Panc1 (cell line): ENCODE measurements at regions not wholly inside any gene's neighbourhood (a gene's known extent, or its start where the extent isn't known, plus 50 kb on each side); places are given as distances from the start of the nearest gene placed in this dataset.

Experiments used
- CTCF ChIP-seq: fragments of 450-650 bp; IDR thresholded peaks from 2 replicates; pipeline ENCODE4 v1.5.1; 2017; ENCODE audit warnings: mild to moderate bottlenecking
- POLR2AphosphoS5 ChIP-seq: IDR thresholded peaks from 2 replicates; pipeline ENCODE4 v1.6.1; 2012; ENCODE audit warnings: mild to moderate bottlenecking, low read depth, low read length, moderate library complexity
- REST ChIP-seq, 2 experiments: IDR thresholded peaks; 2 replicates each; pipeline ENCODE4 v1.6.1; 2011 to 2012; ENCODE audit warnings: low read depth in 2 of 2, control low read depth in 1 of 2, low read length in 1 of 2, mild to moderate bottlenecking in 1 of 2, moderate library complexity in 1 of 2; ENCODE audit not compliant: insufficient read depth in 1 of 2

- TF ChIP-seq CTCF: no peak
- no peak for TF ChIP-seq REST (IDR thresholded peaks at IDR 0.05; ENCODE audit: insufficient read depth in 1 of 2, low read depth in 2 of 2, low read length in 1 of 2)
- no peak for TF ChIP-seq POLR2AphosphoS5
These were observed 96.3 kb upstream of the ZBED5 start for GRCh38 chr11:10954184-10954583.
